ENCODE measurements at regions not wholly inside any gene's neighbourhood (a gene's known extent, or its start where the extent isn't known, plus 50 kb on each side); places are given as distances from the start of the nearest gene placed in this dataset.

GRCh38 chr12:39671898-39672875 lies 52.6 kb upstream of the ABCD2 start:
- Histone ChIP-seq H2AK5ac (ENCODE audit: insufficient read length, low read length) (no peak overlapping the region), H3K56ac (ENCODE audit: insufficient read length, low read depth, low read length) (no peak overlapping the region), H3K23ac (ENCODE audit: insufficient read length, low read depth, low read length) (no peak overlapping the region), H3T11ph (ENCODE audit: low read length) (no peak overlapping the region), H4K8ac (replicated peaks; ENCODE audit: insufficient read length, low read depth, low read length) (no peak overlapping the region), H3K4me1 (ENCODE audit: insufficient read depth, low read length) (no peaks in the 10 kb centered on the region), H4K5ac (ENCODE audit: insufficient read length, low read depth, low read length) (no peak overlapping the region), H2BK12ac (ENCODE audit: insufficient read length, low read depth, low read length) (no peak overlapping the region), H3K4ac (ENCODE audit: low read depth, low read length) (no peak overlapping the region), H3K27me3 (ENCODE audit: insufficient read depth, low read length) (no peaks in the 10 kb centered on the region), H2BK5ac (ENCODE audit: insufficient read length, low read length) (no peak overlapping the region), H4K20me1 (ENCODE audit: control insufficient read depth, insufficient read depth, insufficient read length) (no peaks in the 10 kb centered on the region), H2AFZ (ENCODE audit: low read length) (no peak overlapping the region), H3K23me2 (ENCODE audit: insufficient read length, low read depth, low read length, poor library complexity, severe bottlenecking) (no peaks in the 10 kb centered on the region), H3K9ac (ENCODE audit: extremely low read depth, insufficient read length, low read length) (no peak overlapping the region), H3K14ac (ENCODE audit: insufficient read depth, low read length) (no peak overlapping the region), H3K4me2 (ENCODE audit: insufficient read depth, insufficient read length, low read length) (no peak overlapping the region), H3K9me3 (ENCODE audit: control insufficient read depth, low read depth, low read length) (no peaks in the 10 kb centered on the region), H2BK120ac (ENCODE audit: low read depth, low read length, poor library complexity, severe bottlenecking) (no peak overlapping the region), H3K18ac (ENCODE audit: insufficient read length, low read depth, low read length) (no peak overlapping the region), H3K27ac (ENCODE audit: insufficient read length, low read depth, low read length) (no peak overlapping the region), H2BK20ac (ENCODE audit: low read depth, low read length, poor library complexity, severe bottlenecking) (no peak overlapping the region), H3K79me1 (ENCODE audit: insufficient read depth, low read depth, low read length, poor library complexity, severe bottlenecking) (no peaks in the 10 kb centered on the region), H2BK15ac (ENCODE audit: low read depth, low read length) (no peak overlapping the region), H3K79me2 (ENCODE audit: insufficient read depth, low read length) (no peaks in the 10 kb centered on the region), H4K91ac (ENCODE audit: insufficient read length, low read depth, low read length) (no peak overlapping the region)
- DNase-seq, result no peak
- H3K27ac Mint-ChIP-seq, result peak overlapping the region in 1 of 3 experiments; percentile 26; a peak in 1 of 7 replicates
- peaks cover 9 to 19% of the 10 kb centered on the region in 2 experiments for H3K9me3 Mint-ChIP-seq
- peaks cover 2% of the 10 kb centered on the region; the same call in 1 of the 2 replicates for H3K27me3 Mint-ChIP-seq (ENCODE audit: low read depth)
- H3K4me1 Mint-ChIP-seq, result peaks cover 10 to 13% of the 10 kb centered on the region in 2 experiments
- WGBS (ENCODE audit: extremely low coverage, insufficient read length, low lambda C conversion rate), result no CpG with 5 or more reads among the region's 5 CpGs
- TF ChIP-seq CTCF (conservative IDR thresholded peaks at IDR 0.05), result 0 out of 3 replicates have a peak, but pooled peaks have one; percentile 11
- H3K36me3 Mint-ChIP-seq (ENCODE audit: insufficient read depth in 1 of 3, low read depth in 3 of 3), result peaks cover 1 to 18% (median 4%) of the 10 kb centered on the region in 3 experiments; a peak in 6 of 7 replicates
- H3K4me3 Mint-ChIP-seq, result no peak overlapping the region

Data from H9 (cell line).